ENCODE measurements at regions not wholly inside any gene's neighbourhood (a gene's known extent, or its start where the extent isn't known, plus 50 kb on each side); places are given as distances from the start of the nearest gene placed in this dataset.

GRCh38 chr20:23138226-23138625 is 52.1 kb upstream of the CD93 start:
- TF ChIP-seq EZH2 (IDR thresholded peaks at IDR 0.05; ENCODE audit: low read length) (no peak), CTCF (optimal IDR thresholded peaks at IDR 0.05 in 1 of 3, IDR thresholded peaks at IDR 0.05 in 1 of 3, conservative IDR thresholded peaks at IDR 0.05 in 1 of 3; ENCODE audit: extremely low read depth in 1 of 3, insufficient read depth in 2 of 3, low read length in 3 of 3) (no peak)

Measured in keratinocyte (primary cell).